ENCODE measurements at regions not wholly inside any gene's neighbourhood (a gene's known extent, or its start where the extent isn't known, plus 50 kb on each side); places are given as distances from the start of the nearest gene placed in this dataset.
A peak's percentile ranks its signal among the peaks of the same experiment; 100 is the strongest.

DNA sequence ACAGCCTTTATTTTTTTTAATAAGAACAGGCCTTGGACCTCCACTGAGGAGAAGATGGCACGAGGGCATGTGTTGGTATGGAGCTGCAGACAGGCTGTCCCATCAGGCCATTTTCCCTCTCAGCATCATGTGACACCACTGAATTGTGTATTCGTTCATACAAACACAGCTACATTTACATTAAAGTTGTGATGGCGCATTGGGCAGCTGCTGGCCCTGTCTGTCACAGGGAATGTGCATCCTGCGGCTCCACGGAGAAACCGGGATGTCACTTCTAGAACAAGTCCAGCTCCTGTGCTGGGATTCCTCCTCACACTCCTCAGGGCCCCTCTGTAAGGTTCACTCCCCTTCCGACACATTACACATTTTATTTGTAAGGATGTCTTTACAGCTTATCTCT, 147.6 kb upstream of the TNR start:
- Histone ChIP-seq H4K20me1 (ENCODE audit: insufficient read depth) (no peaks in the 10 kb centered on the region), H3K36me3 (ENCODE audit: insufficient read depth) (no peaks in the 10 kb centered on the region), H3K9ac (no peak overlapping the region), H3K4me3 (IDR thresholded peaks at IDR 0.05; ENCODE audit: insufficient read depth, low read depth, low read length) (no peak overlapping the region), H3K79me2 (ENCODE audit: insufficient read depth, low read depth) (no peaks in the 10 kb centered on the region), H3K27me3 (ENCODE audit: insufficient read depth, low read depth) (no peaks in the 10 kb centered on the region), H3K4me1 (ENCODE audit: low read depth, poor library complexity, severe bottlenecking) (no peaks in the 10 kb centered on the region), H3K27ac (no peak overlapping the region), H3K4me2 (no peak overlapping the region), H2AFZ (ENCODE audit: low read depth) (no peak overlapping the region)
- TF ChIP-seq, protein P1, sequence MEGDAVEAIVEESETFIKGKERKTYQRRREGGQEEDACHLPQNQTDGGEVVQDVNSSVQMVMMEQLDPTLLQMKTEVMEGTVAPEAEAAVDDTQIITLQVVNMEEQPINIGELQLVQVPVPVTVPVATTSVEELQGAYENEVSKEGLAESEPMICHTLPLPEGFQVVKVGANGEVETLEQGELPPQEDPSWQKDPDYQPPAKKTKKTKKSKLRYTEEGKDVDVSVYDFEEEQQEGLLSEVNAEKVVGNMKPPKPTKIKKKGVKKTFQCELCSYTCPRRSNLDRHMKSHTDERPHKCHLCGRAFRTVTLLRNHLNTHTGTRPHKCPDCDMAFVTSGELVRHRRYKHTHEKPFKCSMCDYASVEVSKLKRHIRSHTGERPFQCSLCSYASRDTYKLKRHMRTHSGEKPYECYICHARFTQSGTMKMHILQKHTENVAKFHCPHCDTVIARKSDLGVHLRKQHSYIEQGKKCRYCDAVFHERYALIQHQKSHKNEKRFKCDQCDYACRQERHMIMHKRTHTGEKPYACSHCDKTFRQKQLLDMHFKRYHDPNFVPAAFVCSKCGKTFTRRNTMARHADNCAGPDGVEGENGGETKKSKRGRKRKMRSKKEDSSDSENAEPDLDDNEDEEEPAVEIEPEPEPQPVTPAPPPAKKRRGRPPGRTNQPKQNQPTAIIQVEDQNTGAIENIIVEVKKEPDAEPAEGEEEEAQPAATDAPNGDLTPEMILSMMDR (conservative IDR thresholded peaks at IDR 0.05; ENCODE audit: low read depth, low read length), result no peak

DNA sequence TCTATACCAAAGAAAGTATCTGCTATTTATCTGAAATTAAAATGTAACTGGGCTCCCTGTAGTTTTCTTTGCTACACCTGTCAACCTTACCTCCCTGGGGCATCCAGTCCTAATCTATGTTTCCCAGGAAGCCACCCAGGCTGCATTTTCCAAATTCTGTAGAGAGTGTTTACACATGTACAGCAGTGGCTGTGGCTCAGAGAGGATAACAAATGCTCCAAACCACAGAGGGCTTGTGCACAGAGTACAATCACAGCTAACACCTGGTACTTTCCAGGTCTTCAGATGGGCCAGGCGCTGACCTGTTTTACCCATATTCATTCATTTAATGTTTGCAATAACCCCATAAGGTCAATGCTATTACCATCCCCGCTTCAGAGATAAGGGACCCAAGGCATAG, 146.5 kb upstream of the TNR start:
- Histone ChIP-seq H3K4me3 (IDR thresholded peaks at IDR 0.05; ENCODE audit: insufficient read depth, low read depth, low read length) (no peak overlapping the region), H2AFZ (ENCODE audit: low read depth) (no peak overlapping the region), H3K4me1 (ENCODE audit: low read depth, poor library complexity, severe bottlenecking) (no peaks in the 10 kb centered on the region), H3K79me2 (ENCODE audit: insufficient read depth, low read depth) (no peaks in the 10 kb centered on the region), H3K4me2 (no peak overlapping the region), H3K9ac (no peak overlapping the region), H3K27ac (no peak overlapping the region), H3K36me3 (ENCODE audit: insufficient read depth) (no peaks in the 10 kb centered on the region), H4K20me1 (ENCODE audit: insufficient read depth) (no peaks in the 10 kb centered on the region), H3K27me3 (ENCODE audit: insufficient read depth, low read depth) (no peaks in the 10 kb centered on the region)
- TF ChIP-seq, protein P1 (conservative IDR thresholded peaks at IDR 0.05; ENCODE audit: low read depth, low read length), result no peak

DNA sequence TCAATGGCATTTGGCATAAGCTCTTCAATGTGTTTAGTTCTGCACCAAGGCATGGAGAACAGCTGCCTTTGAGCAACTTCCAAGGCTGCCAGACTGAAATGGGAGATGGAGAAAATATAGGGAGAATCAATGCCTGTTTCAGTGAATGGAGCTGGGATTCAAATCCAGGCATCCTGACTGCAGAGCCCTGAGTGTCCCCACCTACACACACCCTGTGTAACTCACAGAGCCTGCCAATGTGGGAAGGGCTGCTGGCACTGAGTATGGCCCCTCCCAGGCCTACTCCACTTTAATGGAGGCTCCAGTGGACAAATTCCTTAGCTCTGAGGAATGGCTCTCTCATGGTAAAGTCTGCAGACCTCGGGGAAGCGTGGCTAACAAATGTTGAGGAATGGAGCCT, 145.6 kb upstream of the TNR start:
- Histone ChIP-seq H4K20me1 (ENCODE audit: insufficient read depth) (no peaks in the 10 kb centered on the region), H3K27ac (no peak overlapping the region), H3K27me3 (ENCODE audit: insufficient read depth, low read depth) (no peaks in the 10 kb centered on the region), H3K9ac (no peak overlapping the region), H2AFZ (ENCODE audit: low read depth) (no peak overlapping the region), H3K36me3 (ENCODE audit: insufficient read depth) (no peaks in the 10 kb centered on the region), H3K4me2 (no peak overlapping the region), H3K79me2 (ENCODE audit: insufficient read depth, low read depth) (no peaks in the 10 kb centered on the region), H3K4me1 (ENCODE audit: low read depth, poor library complexity, severe bottlenecking) (no peaks in the 10 kb centered on the region), H3K4me3 (IDR thresholded peaks at IDR 0.05; ENCODE audit: insufficient read depth, low read depth, low read length) (no peak overlapping the region)
- TF ChIP-seq, protein P1 (conservative IDR thresholded peaks at IDR 0.05; ENCODE audit: low read depth, low read length), result no peak

DNA sequence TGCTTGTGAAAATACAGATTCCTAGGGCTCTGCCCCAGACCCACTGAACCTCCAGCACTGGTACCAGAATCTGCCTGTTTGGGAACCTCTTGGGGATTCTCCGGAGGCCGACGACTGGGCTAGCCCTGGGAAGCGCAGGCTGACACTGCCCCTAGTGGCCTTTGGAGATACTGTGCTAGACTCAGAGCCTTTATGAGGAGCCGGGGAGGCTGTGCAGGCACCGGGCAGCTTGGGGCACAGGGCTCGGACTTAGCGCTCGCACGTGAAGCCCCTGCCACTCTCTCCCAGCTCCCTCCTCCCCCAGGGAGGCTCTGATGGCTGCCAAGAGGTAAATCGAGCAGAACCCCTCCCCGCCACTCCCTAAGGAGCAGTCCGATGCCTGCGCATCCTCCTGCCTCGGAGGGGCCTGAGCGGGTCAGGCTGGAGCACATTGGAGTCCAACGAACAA, 144.6 kb upstream of the TNR start:
- Histone ChIP-seq H3K27ac (no peak overlapping the region), H3K9ac (no peak overlapping the region), H3K4me3 (IDR thresholded peaks at IDR 0.05; ENCODE audit: insufficient read depth, low read depth, low read length) (no peak overlapping the region), H3K4me1 (ENCODE audit: low read depth, poor library complexity, severe bottlenecking) (no peaks in the 10 kb centered on the region), H3K27me3 (ENCODE audit: insufficient read depth, low read depth) (no peaks in the 10 kb centered on the region), H4K20me1 (ENCODE audit: insufficient read depth) (no peaks in the 10 kb centered on the region), H3K4me2 (no peak overlapping the region), H3K36me3 (ENCODE audit: insufficient read depth) (no peaks in the 10 kb centered on the region), H3K79me2 (ENCODE audit: insufficient read depth, low read depth) (no peaks in the 10 kb centered on the region), H2AFZ (ENCODE audit: low read depth) (no peak overlapping the region)
- TF ChIP-seq, protein P1 (conservative IDR thresholded peaks at IDR 0.05; ENCODE audit: low read depth, low read length), result peak; percentile 80

Measured in KMS-11 (cell line).